K562 (cell line): ENCODE measurements at regions not wholly inside any gene's neighbourhood (a gene's known extent, or its start where the extent isn't known, plus 50 kb on each side); places are given as distances from the start of the nearest gene placed in this dataset.

Experiments
- ATAC-seq: fragments of 200-7000 bp; cut with Tn5 transposase; 3 replicates; pipeline ENCODE4 v1.9.1; 2020; ENCODE audit warnings: moderate library complexity
- BruUV-seq: library from RNA; stranded (reverse); fragments of 400-500 nt; replicated peaks from 2 replicates; lab custom pipeline; 2021; lab: Mats Ljungman, UMichigan
- CTCF ChIA-PET: fragments of 300-600 bp; formaldehyde crosslinking; extraction: SDS; loops from one replicate; lab custom pipeline; 2021; ENCODE audit warnings: low intra/inter-chr PET ratio; lab: Yijun Ruan, JAX
- POLR2A ChIA-PET: fragments of 300-600, 350-650 bp; sonication (Branson Sonifier 250); formaldehyde crosslinking; extraction: SDS; loops from one replicate; lab custom pipeline; 2021; ENCODE audit warnings: antibody characterized with exemption, inconsistent platforms; lab: Yijun Ruan, JAX
- DNase-seq, 4 experiments: peaks; one replicate each; pipeline versions ENCODE4 v3.0.0 to v3.0.0-alpha.2; 2011 to 2018; ENCODE audit warnings: low spot score in 3 of 4, mixed read lengths in 3 of 4; ENCODE audit errors: extremely low read depth in 1 of 4
- FAIRE-seq: peaks from 2 replicates; lab custom pipeline; 2011; peaks lifted over from hg19 to GRCh38; lab: Jason Lieb, UNC
- H2AFZ ChIP-seq: 2 replicates; pipeline ENCODE4 v1.6.0; 2011; ENCODE audit warnings: low read depth, low read length, control low read depth, inconsistent platforms
- H3K27ac ChIP-seq: fragments of 200-600 bp; 3 replicates; pipeline ENCODE4 v1.8.0; 2011; ENCODE audit warnings: low read depth, mild to moderate bottlenecking, control low read depth, inconsistent platforms, low read length, moderate library complexity, mixed read lengths; ENCODE audit errors: extremely low read depth
- H3K27me3 ChIP-seq, 2 experiments: fragments of 300-600 bp in 1 of 2; 2 replicates in 1 of 2; 3 replicates in 1 of 2; pipeline versions ENCODE4 v1.6.0 to v1.8.0; 2011; ENCODE audit warnings: inconsistent platforms in 2 of 2, low read length in 2 of 2, mild to moderate bottlenecking in 1 of 2, mixed read lengths in 1 of 2, moderate library complexity in 1 of 2; ENCODE audit not compliant: control insufficient read depth in 2 of 2, insufficient read depth in 2 of 2
- H3K36me3 ChIP-seq: fragments of 300-600 bp; 3 replicates; pipeline ENCODE4 v1.8.0; 2011; ENCODE audit warnings: mild to moderate bottlenecking, low read length, inconsistent platforms; ENCODE audit not compliant: control insufficient read depth, insufficient read depth
- H3K4me1 ChIP-seq, 2 experiments: fragments of 200-600 bp in 1 of 2; replicated peaks in 1 of 2; 2 replicates in 1 of 2; 3 replicates in 1 of 2; pipeline versions ENCODE4 v1.5.1 to v1.8.0; 2011; ENCODE audit warnings: inconsistent platforms in 2 of 2, low read length in 2 of 2, mild to moderate bottlenecking in 1 of 2, mixed read lengths in 1 of 2, moderate library complexity in 1 of 2; ENCODE audit not compliant: control insufficient read depth in 2 of 2, insufficient read depth in 2 of 2
- H3K4me2 ChIP-seq: 2 replicates; pipeline ENCODE4 v1.6.1; 2011; ENCODE audit warnings: low read length, control low read depth, inconsistent platforms, mixed read lengths; ENCODE audit not compliant: insufficient read depth
- H3K4me3 ChIP-seq: fragments of 200-600 bp; sonication (generic), shearing (Covaris generic); 2 replicates; pipeline ENCODE4 v1.5.1; 2016; ENCODE audit warnings: control low read depth, inconsistent platforms
- H3K79me2 ChIP-seq: fragments of 200-600 bp; 3 replicates; pipeline ENCODE4 v1.8.0; 2011; ENCODE audit warnings: low read length, inconsistent platforms; ENCODE audit not compliant: control insufficient read depth, insufficient read depth
- H3K9ac ChIP-seq, 2 experiments: 2 replicates each; pipeline versions ENCODE4 v1.6.0 to v1.6.1; 2011; ENCODE audit warnings: low read depth in 2 of 2, low read length in 2 of 2, control low read depth in 1 of 2, inconsistent platforms in 1 of 2, mild to moderate bottlenecking in 1 of 2, mixed read lengths in 1 of 2; ENCODE audit not compliant: insufficient read depth in 1 of 2
- H3K9me1 ChIP-seq: one replicate; pipeline ENCODE4 v1.6.0; 2011; ENCODE audit warnings: inconsistent platforms, mild to moderate bottlenecking, low read length, moderate library complexity; ENCODE audit not compliant: control insufficient read depth, insufficient read depth
- H3K9me3 ChIP-seq: replicated peaks from 2 replicates; pipeline ENCODE4 v1.5.1; 2011; ENCODE audit warnings: low read depth, low read length, inconsistent platforms; ENCODE audit not compliant: control insufficient read depth, insufficient read depth
- H4K20me1 ChIP-seq: replicated peaks from 2 replicates; pipeline ENCODE4 v1.6.1; 2011; ENCODE audit warnings: low read length, inconsistent platforms, mixed read lengths; ENCODE audit not compliant: control insufficient read depth, insufficient read depth
- ATF6 ChIP-seq: sonication (generic); formaldehyde crosslinking; IDR thresholded peaks from 2 replicates; pipeline ENCODE4 v1.4.0; 2020; ENCODE audit warnings: mild to moderate bottlenecking, missing genetic modification reagents
- CSDE1 ChIP-seq, 2 experiments: fragments of 450-650 bp; IDR thresholded peaks; 2 replicates each; pipeline ENCODE4 v1.6.1; 2016; ENCODE audit warnings: mild to moderate bottlenecking in 1 of 2
- ELF2 ChIP-seq: fragments of 250-450 bp; sonication (Bioruptor Pico); IDR thresholded peaks from 2 replicates; pipeline ENCODE4 v1.5.0; 2021; ENCODE audit warnings: mild to moderate bottlenecking
- ETS1 ChIP-seq: conservative IDR thresholded peaks from 2 replicates; pipeline ENCODE4 v1.6.1; 2011; ENCODE audit warnings: low read depth, mild to moderate bottlenecking, low read length; ENCODE audit not compliant: control insufficient read depth
- GABPA ChIP-seq: fragments of 200-800 bp; sonication (Bioruptor generic); conservative IDR thresholded peaks from 2 replicates; pipeline ENCODE4 v1.6.1; 2016; ENCODE audit warnings: low read depth, missing genetic modification characterization, missing compliant biosample characterization
- GTF3C2 ChIP-seq: IDR thresholded peaks from 3 replicates; pipeline ENCODE4 v1.6.1; 2011; ENCODE audit warnings: borderline replicate concordance, mild to moderate bottlenecking, moderate library complexity; ENCODE audit not compliant: insufficient read length; ENCODE audit errors: extremely low read depth
- HMG20B ChIP-seq: fragments of 250-450 bp; sonication (Bioruptor Pico); IDR thresholded peaks from 2 replicates; pipeline ENCODE4 v1.5.0; 2021; ENCODE audit warnings: mild to moderate bottlenecking
- JUND ChIP-seq, 2 experiments: IDR thresholded peaks; 2 replicates in 1 of 2; 3 replicates in 1 of 2; pipeline ENCODE4 v1.6.1; 2011; ENCODE audit warnings: borderline replicate concordance in 2 of 2, low read depth in 2 of 2, low read length in 2 of 2, improper control_type of control experiment in 1 of 2, missing biosample characterization in 1 of 2, missing genetic modification characterization in 1 of 2, missing genetic modification reagents in 1 of 2
- KAT2B ChIP-seq: IDR thresholded peaks from one replicate; pipeline ENCODE4 v1.6.1; 2012; ENCODE audit warnings: low read depth, mild to moderate bottlenecking, control low read depth, inconsistent platforms, low read length, moderate library complexity
- LEF1 ChIP-seq: fragments of 450-650 bp; IDR thresholded peaks from 2 replicates; pipeline ENCODE4 v1.6.1; 2016; ENCODE audit warnings: mild to moderate bottlenecking
- MEF2D ChIP-seq: conservative IDR thresholded peaks from 2 replicates; pipeline ENCODE4 v1.6.1; 2016; ENCODE audit warnings: low read depth, missing genetic modification characterization, missing compliant biosample characterization
- MLX ChIP-seq, 2 experiments: fragments of 450-650 bp in 1 of 2; sonication (generic) in 1 of 2; formaldehyde crosslinking; conservative IDR thresholded peaks; 2 replicates each; pipeline versions ENCODE4 v1.4.0 to v1.8.1; 2020 to 2022; ENCODE audit warnings: mild to moderate bottlenecking in 1 of 2, missing genetic modification reagents in 1 of 2
- SMAD4 ChIP-seq: fragments of 250-450 bp; sonication (Bioruptor Pico); conservative IDR thresholded peaks from 2 replicates; pipeline ENCODE4 v1.8.0; 2021; ENCODE audit warnings: inconsistent platforms, mild to moderate bottlenecking, moderate library complexity
- U2AF1 ChIP-seq: fragments of 200-400 bp; formaldehyde crosslinking; optimal IDR thresholded peaks from 2 replicates; pipeline ENCODE3; 2017; ENCODE audit warnings: mild to moderate bottlenecking, low read depth, low read length, moderate library complexity
- ZBED1 ChIP-seq: IDR thresholded peaks from 2 replicates; pipeline ENCODE4 v1.6.1; 2014
- ZEB2 ChIP-seq: fragments of 450-650 bp; IDR thresholded peaks from 2 replicates; pipeline ENCODE4 v1.6.1; 2016
- whole genome bisulfite sequencing: fragments of 100-300 bp; shearing (Covaris generic); methylation state at CpG from one replicate; pipeline ENCODE4 v1.1.6; 2016; ENCODE audit warnings: low coverage, mixed read lengths; ENCODE audit not compliant: insufficient coverage; ENCODE audit errors: missing lambda C conversion rate; 5-methylcytosine and 5-hydroxymethylcytosine counted together
- in situ Hi-C: fragments of 300-500 bp; cut with MboI; formaldehyde crosslinking; loops from 4 replicates; pipeline ENCODE4 v1.15.0; 2018; ENCODE audit warnings: inconsistent platforms, mixed read lengths
- intact Hi-C: fragments of 100-400 bp; cut with micrococcal nuclease; formaldehyde crosslinking; loops from 2 replicates; pipeline ENCODE4 v1.14.2; 2022

GRCh38 chr13:111893071-111893606 is 173.8 kb upstream of the SOX1 start:
- ChIA-PET CTCF (no interaction called here), POLR2A (no interaction called here)
- Histone ChIP-seq H4K20me1 (no peaks in the 10 kb centered on the region), H3K79me2 (no peaks in the 10 kb centered on the region), H3K27ac (no peak overlapping the region), H3K4me1 (no peaks in the 10 kb centered on the region), H3K36me3 (no peaks in the 10 kb centered on the region), H3K9me3 (no peaks in the 10 kb centered on the region), H3K27me3 (no peaks in the 10 kb centered on the region; a peak in 1 of 5 replicates), H3K9ac (no peak overlapping the region), H3K9me1 (no peaks in the 10 kb centered on the region), H2AFZ (no peak overlapping the region), H3K4me2 (no peak overlapping the region), H3K4me3 (no peak overlapping the region)
- FAIRE-seq (no peak), DNase-seq (no peak), ATAC-seq (no peak)
- in situ Hi-C loops, result no loop called here
- intact Hi-C loops, result no loop called here
- BruUV-seq, result no TSS peak
- WGBS, result 10% methylated on average over 25 of the region's 39 CpGs
- no peak for TF ChIP-seq MEF2D (tag)
- no peak for TF ChIP-seq KAT2B
- no peak for TF ChIP-seq SMAD4 (CRISPR knock-in tag)
- TF ChIP-seq HMG20B (CRISPR knock-in tag), result no peak
- no peak for TF ChIP-seq U2AF1
- no peak for TF ChIP-seq ZEB2
- no peak for TF ChIP-seq MLX (CRISPR knock-in tag; conservative IDR thresholded peaks at IDR 0.05)
- TF ChIP-seq ATF6 (CRISPR knock-in tag), result no peak
- TF ChIP-seq GABPA (tag), result no peak
- TF ChIP-seq LEF1, result no peak
- TF ChIP-seq JUND (IDR thresholded peaks at IDR 0.05; ENCODE audit: borderline replicate concordance, low read depth, low read length), result no peak
- no peak for TF ChIP-seq JUND (tag; IDR thresholded peaks at IDR 0.05; ENCODE audit: borderline replicate concordance, low read depth, low read length)
- no peak for TF ChIP-seq CSDE1 (IDR thresholded peaks at IDR 0.05)
- TF ChIP-seq GTF3C2, result no peak
- TF ChIP-seq ZBED1, result no peak
- TF ChIP-seq ELF2 (CRISPR knock-in tag), result no peak
- no peak for TF ChIP-seq ETS1
